GM12878 (cell line): ENCODE measurements at regions not wholly inside any gene's neighbourhood (a gene's known extent, or its start where the extent isn't known, plus 50 kb on each side); places are given as distances from the start of the nearest gene placed in this dataset.

ENCODE experiments used
- ATAC-seq: fragments of 200-7000 bp; cut with Tn5 transposase; 3 replicates; pipeline ENCODE4 v1.9.1; 2020; ENCODE audit warnings: mild to moderate bottlenecking, moderate library complexity
- BruUV-seq: library from RNA; stranded (reverse); fragments of 400-500 nt; replicated peaks from 2 replicates; lab custom pipeline; 2021; lab: Mats Ljungman, UMichigan
- CTCF ChIA-PET: fragments of 300-600 bp; sonication (Branson Sonifier 250); formaldehyde crosslinking; extraction: SDS; loops from one replicate; lab custom pipeline; 2021; ENCODE audit warnings: inconsistent platforms; lab: Yijun Ruan, JAX
- POLR2A ChIA-PET: fragments of 350-600 bp; formaldehyde crosslinking; extraction: SDS; loops from one replicate; lab custom pipeline; 2021; ENCODE audit warnings: inconsistent platforms; lab: Charles Lee
- RAD21 ChIA-PET: fragments of 300-600 bp; sonication (Branson Sonifier 250); formaldehyde crosslinking; loops from one replicate; lab custom pipeline; 2023; ENCODE audit warnings: antibody characterized with exemption; ENCODE audit not compliant: unreplicated experiment; lab: Charles Lee
- SMC1A ChIA-PET: fragments of 300-600 bp; sonication (Branson Sonifier 250); formaldehyde crosslinking; loops from one replicate; lab custom pipeline; 2023; ENCODE audit not compliant: unreplicated experiment, uncharacterized antibody; lab: Charles Lee
- DNase-seq: peaks from one replicate; pipeline ENCODE4 v3.0.0-alpha.2; 2011; ENCODE audit warnings: low read depth, low spot score
- FAIRE-seq: peaks from 3 replicates; lab custom pipeline; 2011; peaks lifted over from hg19 to GRCh38; lab: Jason Lieb, UNC
- H2AFZ ChIP-seq: 2 replicates; pipeline ENCODE4 v1.6.0; 2011; ENCODE audit warnings: low read depth, low read length, control low read depth; ENCODE audit not compliant: control insufficient read depth
- H3K27ac ChIP-seq: 2 replicates; pipeline ENCODE4 v1.5.1; 2011; ENCODE audit warnings: control low read depth; ENCODE audit not compliant: control insufficient read depth, insufficient read depth
- H3K27me3 ChIP-seq, 2 experiments: replicated peaks in 1 of 2; 2 replicates each; pipeline versions ENCODE4 v1.6.0 to v1.6.1; 2011; ENCODE audit warnings: low read length in 1 of 2; ENCODE audit not compliant: control insufficient read depth in 2 of 2, insufficient read depth in 2 of 2
- H3K36me3 ChIP-seq, 2 experiments: 2 replicates each; pipeline ENCODE4 v1.5.1; 2011; ENCODE audit warnings: low read length in 1 of 2; ENCODE audit not compliant: control insufficient read depth in 2 of 2, insufficient read depth in 2 of 2
- H3K4me1 ChIP-seq: 2 replicates; pipeline ENCODE4 v1.6.1; 2011; ENCODE audit warnings: mild to moderate bottlenecking, low read length, moderate library complexity, mixed read lengths; ENCODE audit not compliant: control insufficient read depth, insufficient read depth
- H3K4me2 ChIP-seq: 2 replicates; pipeline ENCODE4 v1.6.0; 2011; ENCODE audit warnings: control low read depth; ENCODE audit not compliant: control insufficient read depth, insufficient read depth
- H3K4me3 ChIP-seq: fragments of 200-600 bp; sonication (generic); 2 replicates; pipeline ENCODE4 v1.5.1; 2016
- H3K79me2 ChIP-seq: 2 replicates; pipeline ENCODE4 v1.6.0; 2011; ENCODE audit warnings: low read length; ENCODE audit not compliant: control insufficient read depth, insufficient read depth
- H3K9ac ChIP-seq: 2 replicates; pipeline ENCODE4 v1.8.0; 2011; ENCODE audit warnings: low read length, control low read depth, mixed read lengths; ENCODE audit not compliant: control insufficient read depth, insufficient read depth
- H3K9me3 ChIP-seq: replicated peaks from 3 replicates; pipeline ENCODE4 v1.5.1; 2011; ENCODE audit warnings: mild to moderate bottlenecking, low read length; ENCODE audit not compliant: control insufficient read depth, insufficient read depth
- H4K20me1 ChIP-seq: 2 replicates; pipeline ENCODE4 v1.6.0; 2011; ENCODE audit not compliant: control insufficient read depth, insufficient read depth
- CEBPB ChIP-seq, 2 experiments: fragments of 150-350 bp in 1 of 2; IDR thresholded peaks; 2 replicates each; pipeline ENCODE4 v1.6.1; 2012 to 2014; ENCODE audit warnings: low read depth in 2 of 2, low read length in 2 of 2, borderline replicate concordance in 1 of 2, inconsistent platforms in 1 of 2
- IKZF2 ChIP-seq, 2 experiments: fragments of 450-650 bp; IDR thresholded peaks; 2 replicates each; pipeline ENCODE4 v1.6.1; 2017; ENCODE audit warnings: mild to moderate bottlenecking in 2 of 2, moderate library complexity in 2 of 2
- IRF3 ChIP-seq: fragments of 450-650 bp; IDR thresholded peaks from 2 replicates; pipeline ENCODE4 v1.6.1; 2014; ENCODE audit warnings: mild to moderate bottlenecking
- IRF4 ChIP-seq: IDR thresholded peaks from 2 replicates; pipeline ENCODE4 v1.6.1; 2011; ENCODE audit warnings: low read depth, low read length
- MAX ChIP-seq: IDR thresholded peaks from 2 replicates; pipeline ENCODE4 v1.6.1; 2012; ENCODE audit warnings: low read depth, low read length, improper control_type of control experiment
- MTA3 ChIP-seq: IDR thresholded peaks from 2 replicates; pipeline ENCODE4 v1.6.1; 2012; ENCODE audit warnings: low read length, inconsistent platforms, borderline replicate concordance
- PML ChIP-seq: IDR thresholded peaks from 2 replicates; pipeline ENCODE4 v1.6.1; 2012; ENCODE audit warnings: low read length, inconsistent platforms
- RBBP5 ChIP-seq: fragments of 200-600 bp; sonication (generic); conservative IDR thresholded peaks from 2 replicates; pipeline ENCODE4 v1.6.1; 2016
- SMAD1 ChIP-seq: fragments of 450-650 bp; IDR thresholded peaks from 2 replicates; pipeline ENCODE4 v1.6.1; 2018; ENCODE audit warnings: mild to moderate bottlenecking, low read depth; ENCODE audit not compliant: partially characterized antibody
- SUZ12 ChIP-seq: fragments of 200-600 bp; sonication (generic); IDR thresholded peaks from one replicate; pipeline ENCODE4 v1.6.1; 2018; ENCODE audit warnings: antibody characterized with exemption, mild to moderate bottlenecking; ENCODE audit not compliant: unreplicated experiment
- WRNIP1 ChIP-seq: IDR thresholded peaks from 2 replicates; pipeline ENCODE4 v1.6.1; 2011; ENCODE audit warnings: low read depth, low read length, improper control_type of control experiment, borderline replicate concordance
- YBX1 ChIP-seq: fragments of 450-650 bp; IDR thresholded peaks from 2 replicates; pipeline ENCODE4 v1.6.1; 2016; ENCODE audit warnings: antibody characterized with exemption
- YY1 ChIP-seq: IDR thresholded peaks from 2 replicates; pipeline ENCODE4 v1.6.1; 2011; ENCODE audit warnings: low read depth, mild to moderate bottlenecking, low read length
- ZNF24 ChIP-seq: fragments of 450-650 bp; IDR thresholded peaks from 2 replicates; pipeline ENCODE4 v1.6.1; 2017; ENCODE audit warnings: antibody characterized with exemption, mild to moderate bottlenecking
- WGBS: methylation state at CpG from one replicate; pipeline ENCODE4 v1.1.6; 2016; ENCODE audit warnings: low lambda C conversion rate; ENCODE audit not compliant: insufficient replicate concordance, insufficient coverage; ENCODE audit errors: missing lambda C conversion rate; 5-methylcytosine and 5-hydroxymethylcytosine counted together
- in situ Hi-C: fragments of 300-500 bp; cut with MboI; formaldehyde crosslinking; loops from 9 replicates; pipeline ENCODE4 v1.14.3; 2018; ENCODE audit warnings: mixed read lengths
- intact Hi-C: fragments of 100-400 bp; cut with micrococcal nuclease; formaldehyde crosslinking; loops from one replicate; pipeline ENCODE4 v1.14.2; 2022; ENCODE audit not compliant: unreplicated experiment
- TF ChIP-seq, protein P1 (sequence below): fragments of 150-350 bp; IDR thresholded peaks from 2 replicates; pipeline ENCODE4 v1.6.1; 2016; ENCODE audit warnings: low read depth, low read length
- TF ChIP-seq, protein P2 (sequence below): fragments of 450-650 bp; IDR thresholded peaks from 2 replicates; pipeline ENCODE4 v1.6.1; 2016; ENCODE audit warnings: mild to moderate bottlenecking, moderate library complexity, borderline replicate concordance

GRCh38 chr2:204453730-204454167, 91.5 kb upstream of the PARD3B start:
- TF ChIP-seq SUZ12 (no peak), RBBP5 (no peak), IKZF2 (IDR thresholded peaks at IDR 0.05) (no peak), ZNF24 (no peak), IRF3 (no peak), YY1 (no peak), SMAD1 (no peak), MAX (no peak), IRF4 (no peak), MTA3 (no peak), WRNIP1 (no peak), PML (no peak), YBX1 (no peak), CEBPB (IDR thresholded peaks at IDR 0.05; ENCODE audit: borderline replicate concordance in 1 of 2, low read depth in 2 of 2, low read length in 2 of 2) (no peak)
- TF ChIP-seq, protein P1, sequence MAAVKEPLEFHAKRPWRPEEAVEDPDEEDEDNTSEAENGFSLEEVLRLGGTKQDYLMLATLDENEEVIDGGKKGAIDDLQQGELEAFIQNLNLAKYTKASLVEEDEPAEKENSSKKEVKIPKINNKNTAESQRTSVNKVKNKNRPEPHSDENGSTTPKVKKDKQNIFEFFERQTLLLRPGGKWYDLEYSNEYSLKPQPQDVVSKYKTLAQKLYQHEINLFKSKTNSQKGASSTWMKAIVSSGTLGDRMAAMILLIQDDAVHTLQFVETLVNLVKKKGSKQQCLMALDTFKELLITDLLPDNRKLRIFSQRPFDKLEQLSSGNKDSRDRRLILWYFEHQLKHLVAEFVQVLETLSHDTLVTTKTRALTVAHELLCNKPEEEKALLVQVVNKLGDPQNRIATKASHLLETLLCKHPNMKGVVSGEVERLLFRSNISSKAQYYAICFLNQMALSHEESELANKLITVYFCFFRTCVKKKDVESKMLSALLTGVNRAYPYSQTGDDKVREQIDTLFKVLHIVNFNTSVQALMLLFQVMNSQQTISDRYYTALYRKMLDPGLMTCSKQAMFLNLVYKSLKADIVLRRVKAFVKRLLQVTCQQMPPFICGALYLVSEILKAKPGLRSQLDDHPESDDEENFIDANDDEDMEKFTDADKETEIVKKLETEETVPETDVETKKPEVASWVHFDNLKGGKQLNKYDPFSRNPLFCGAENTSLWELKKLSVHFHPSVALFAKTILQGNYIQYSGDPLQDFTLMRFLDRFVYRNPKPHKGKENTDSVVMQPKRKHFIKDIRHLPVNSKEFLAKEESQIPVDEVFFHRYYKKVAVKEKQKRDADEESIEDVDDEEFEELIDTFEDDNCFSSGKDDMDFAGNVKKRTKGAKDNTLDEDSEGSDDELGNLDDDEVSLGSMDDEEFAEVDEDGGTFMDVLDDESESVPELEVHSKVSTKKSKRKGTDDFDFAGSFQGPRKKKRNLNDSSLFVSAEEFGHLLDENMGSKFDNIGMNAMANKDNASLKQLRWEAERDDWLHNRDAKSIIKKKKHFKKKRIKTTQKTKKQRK: no peak
- TF ChIP-seq, protein P2, sequence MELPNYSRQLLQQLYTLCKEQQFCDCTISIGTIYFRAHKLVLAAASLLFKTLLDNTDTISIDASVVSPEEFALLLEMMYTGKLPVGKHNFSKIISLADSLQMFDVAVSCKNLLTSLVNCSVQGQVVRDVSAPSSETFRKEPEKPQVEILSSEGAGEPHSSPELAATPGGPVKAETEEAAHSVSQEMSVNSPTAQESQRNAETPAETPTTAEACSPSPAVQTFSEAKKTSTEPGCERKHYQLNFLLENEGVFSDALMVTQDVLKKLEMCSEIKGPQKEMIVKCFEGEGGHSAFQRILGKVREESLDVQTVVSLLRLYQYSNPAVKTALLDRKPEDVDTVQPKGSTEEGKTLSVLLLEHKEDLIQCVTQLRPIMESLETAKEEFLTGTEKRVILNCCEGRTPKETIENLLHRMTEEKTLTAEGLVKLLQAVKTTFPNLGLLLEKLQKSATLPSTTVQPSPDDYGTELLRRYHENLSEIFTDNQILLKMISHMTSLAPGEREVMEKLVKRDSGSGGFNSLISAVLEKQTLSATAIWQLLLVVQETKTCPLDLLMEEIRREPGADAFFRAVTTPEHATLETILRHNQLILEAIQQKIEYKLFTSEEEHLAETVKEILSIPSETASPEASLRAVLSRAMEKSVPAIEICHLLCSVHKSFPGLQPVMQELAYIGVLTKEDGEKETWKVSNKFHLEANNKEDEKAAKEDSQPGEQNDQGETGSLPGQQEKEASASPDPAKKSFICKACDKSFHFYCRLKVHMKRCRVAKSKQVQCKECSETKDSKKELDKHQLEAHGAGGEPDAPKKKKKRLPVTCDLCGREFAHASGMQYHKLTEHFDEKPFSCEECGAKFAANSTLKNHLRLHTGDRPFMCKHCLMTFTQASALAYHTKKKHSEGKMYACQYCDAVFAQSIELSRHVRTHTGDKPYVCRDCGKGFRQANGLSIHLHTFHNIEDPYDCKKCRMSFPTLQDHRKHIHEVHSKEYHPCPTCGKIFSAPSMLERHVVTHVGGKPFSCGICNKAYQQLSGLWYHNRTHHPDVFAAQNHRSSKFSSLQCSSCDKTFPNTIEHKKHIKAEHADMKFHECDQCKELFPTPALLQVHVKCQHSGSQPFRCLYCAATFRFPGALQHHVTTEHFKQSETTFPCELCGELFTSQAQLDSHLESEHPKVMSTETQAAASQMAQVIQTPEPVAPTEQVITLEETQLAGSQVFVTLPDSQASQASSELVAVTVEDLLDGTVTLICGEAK: no peak
- Histone ChIP-seq H3K9me3 (no peaks in the 10 kb centered on the region), H3K4me2 (no peak overlapping the region), H3K9ac (no peak overlapping the region), H2AFZ (no peak overlapping the region), H3K79me2 (no peaks in the 10 kb centered on the region), H3K4me3 (no peak overlapping the region), H3K27me3 (no peaks in the 10 kb centered on the region), H3K4me1 (no peaks in the 10 kb centered on the region), H3K27ac (no peak overlapping the region), H3K36me3 (no peaks in the 10 kb centered on the region), H4K20me1 (no peaks in the 10 kb centered on the region)
- in situ Hi-C loops (no loop called here), intact Hi-C loops (no loop called here)
- POLR2A ChIA-PET: no interaction called here
- RAD21 ChIA-PET: no interaction called here
- no peak for FAIRE-seq
- CTCF ChIA-PET: no interaction called here
- ATAC-seq: no peak
- no TSS peak for BruUV-seq
- DNase-seq: no peak
- SMC1A ChIA-PET: no interaction called here
- 19% methylated on average over 7 of the region's 7 CpGs for WGBS
